T1000 (cell line): ENCODE measurements at regions not wholly inside any gene's neighbourhood (a gene's known extent, or its start where the extent isn't known, plus 50 kb on each side); places are given as distances from the start of the nearest gene placed in this dataset.

Experiments used
- DNase-seq: peaks from one replicate; lab custom pipeline; 2025; ENCODE audit warnings: mixed read lengths; lab: John Stamatoyannopoulos, UW

DNA sequence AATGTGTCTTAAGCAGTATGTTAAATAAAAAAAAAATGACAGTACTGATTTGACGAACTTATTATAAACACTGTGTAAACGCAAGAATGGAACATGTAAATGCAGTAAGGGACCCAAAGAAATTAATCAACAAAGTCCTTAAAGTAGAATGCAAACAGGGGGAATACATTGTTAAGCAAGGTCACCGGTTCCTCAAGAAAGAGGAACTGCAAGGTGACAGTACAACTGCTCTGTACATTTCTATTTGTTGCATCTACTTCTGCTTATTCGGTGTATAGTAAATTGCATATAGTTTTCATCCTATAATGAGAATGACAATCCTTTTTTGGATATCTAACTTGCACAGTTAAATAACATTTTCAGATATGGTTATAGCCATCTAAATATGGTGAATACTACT lies 387.0 kb upstream of the SEMA3D start:
- no peak for DNase-seq

DNA sequence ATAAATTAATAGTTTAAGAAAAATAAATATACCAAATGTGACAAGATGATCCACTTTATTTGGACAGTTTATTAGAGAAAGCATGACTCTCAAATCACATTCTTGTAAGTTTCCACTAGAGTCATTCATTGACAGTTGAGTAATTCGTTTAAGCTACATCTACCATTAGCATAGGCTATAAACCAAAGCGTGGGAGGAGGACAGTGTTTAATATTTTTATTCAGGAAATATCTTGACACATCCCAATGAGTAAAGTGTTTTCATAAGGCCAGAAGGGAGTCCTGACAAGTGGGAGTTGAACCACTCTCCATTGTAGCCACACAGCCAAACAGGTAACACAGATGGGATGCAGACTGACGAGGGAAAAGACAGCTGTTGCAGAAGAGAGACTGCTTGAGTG lies 386.5 kb upstream of the SEMA3D start:
- no peak for DNase-seq

DNA sequence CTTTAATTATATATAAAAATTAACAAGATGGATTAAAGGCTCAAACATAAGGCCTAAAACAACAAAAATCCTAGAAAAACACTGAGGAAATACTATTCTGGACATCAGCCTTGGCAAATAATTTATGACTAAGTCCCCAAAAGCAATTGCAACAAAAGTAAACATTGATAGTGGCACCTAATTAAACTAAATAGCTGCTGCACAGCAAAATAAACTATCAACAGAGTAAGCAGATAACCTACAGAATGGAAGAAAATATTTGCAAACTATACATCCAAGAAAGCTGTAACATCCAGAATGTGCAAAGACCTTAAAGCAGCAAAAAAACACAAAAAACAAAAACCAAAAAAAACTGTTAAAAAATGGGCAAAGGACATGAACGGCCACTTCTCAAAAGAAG lies 384.0 kb upstream of the SEMA3D start:
- DNase-seq = no peak

DNA sequence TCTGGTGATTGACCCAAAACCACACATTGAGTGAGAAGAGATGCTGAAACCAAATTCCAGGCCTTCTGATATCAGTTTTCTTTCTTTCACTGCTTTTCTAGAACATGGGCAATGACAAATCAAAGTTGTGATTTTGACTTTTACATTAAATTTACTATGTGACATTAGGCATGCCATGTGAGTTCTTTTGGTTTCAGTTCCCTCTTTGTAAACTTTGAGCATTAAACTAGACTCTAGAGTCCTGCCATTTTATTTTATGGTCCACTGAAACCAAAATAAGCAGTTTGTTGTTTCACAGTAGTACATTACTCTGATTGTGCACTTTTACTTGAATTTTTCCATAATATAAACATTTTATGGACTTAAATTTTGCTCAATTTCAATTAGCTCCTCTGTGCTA lies 381.1 kb upstream of the SEMA3D start:
- no peak for DNase-seq

DNA sequence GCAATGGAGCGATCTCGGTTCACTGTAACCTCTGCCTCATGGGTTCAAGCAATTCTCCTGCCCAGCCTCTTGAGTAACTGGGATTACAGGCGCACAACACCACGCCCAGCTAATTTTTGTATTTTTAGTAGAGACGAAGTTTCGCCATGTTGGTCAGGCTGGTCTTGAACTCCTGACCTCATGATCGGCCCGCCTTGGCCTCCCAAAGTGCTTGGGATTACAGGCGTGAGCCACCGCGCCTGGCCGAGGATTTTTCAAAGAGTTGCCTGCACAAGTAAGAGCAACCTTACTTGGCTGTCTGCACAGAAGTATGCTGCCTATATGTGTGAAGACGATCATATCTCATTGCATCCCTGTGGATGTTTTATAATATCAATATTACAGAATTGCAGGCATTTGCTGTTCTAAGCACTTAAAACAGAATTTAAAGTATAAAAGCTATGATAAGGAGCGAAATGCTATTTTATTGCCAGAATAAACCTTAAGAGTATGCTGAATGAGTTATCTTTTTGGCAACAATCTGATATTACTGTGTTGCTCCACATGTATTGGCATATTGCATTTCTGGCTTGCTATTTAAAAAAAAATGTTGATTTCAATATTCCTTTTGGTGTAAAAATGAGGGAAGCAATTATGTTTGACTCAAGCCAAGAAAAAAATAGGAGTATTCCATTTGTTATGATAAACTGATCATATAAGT lies 379.4 kb upstream of the SEMA3D start:
- DNase-seq = no peak

DNA sequence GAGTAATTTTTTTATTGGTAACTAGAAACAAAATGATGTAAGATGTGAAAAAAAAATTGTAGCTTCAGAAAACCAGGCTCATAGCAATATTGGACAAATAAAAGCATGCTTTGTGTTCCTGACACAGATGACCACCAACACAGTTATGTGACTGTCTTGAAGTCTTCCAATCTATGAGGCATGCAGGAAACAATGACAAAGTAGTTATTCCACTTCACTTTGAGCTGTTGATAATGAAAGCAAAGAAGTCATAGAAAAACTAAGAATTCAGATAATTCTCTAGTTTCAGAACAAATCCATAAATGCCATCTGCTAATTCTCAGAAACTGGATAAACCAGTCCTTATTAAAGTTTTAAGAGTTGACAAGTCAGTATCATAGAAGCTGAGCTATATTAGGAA lies 378.4 kb upstream of the SEMA3D start:
- no peak for DNase-seq

DNA sequence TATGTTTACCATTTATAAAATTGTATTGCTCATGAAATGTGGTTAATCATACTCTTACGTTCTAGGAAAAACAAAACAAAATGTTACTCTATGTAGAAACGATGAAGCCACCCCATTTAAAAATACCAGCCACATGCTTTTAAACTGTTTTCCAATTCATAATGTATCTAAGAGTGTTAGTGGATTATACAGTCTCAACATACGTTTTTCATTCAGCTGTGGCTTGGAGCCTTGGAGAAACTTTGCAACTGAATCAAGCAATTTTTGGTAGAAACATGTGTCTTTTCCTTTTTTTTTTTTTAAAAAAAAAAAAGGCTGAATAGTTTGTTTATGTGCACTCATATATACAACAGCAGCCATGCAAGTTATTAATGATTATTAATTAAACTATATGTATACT lies 378.0 kb upstream of the SEMA3D start:
- DNase-seq = no peak

DNA sequence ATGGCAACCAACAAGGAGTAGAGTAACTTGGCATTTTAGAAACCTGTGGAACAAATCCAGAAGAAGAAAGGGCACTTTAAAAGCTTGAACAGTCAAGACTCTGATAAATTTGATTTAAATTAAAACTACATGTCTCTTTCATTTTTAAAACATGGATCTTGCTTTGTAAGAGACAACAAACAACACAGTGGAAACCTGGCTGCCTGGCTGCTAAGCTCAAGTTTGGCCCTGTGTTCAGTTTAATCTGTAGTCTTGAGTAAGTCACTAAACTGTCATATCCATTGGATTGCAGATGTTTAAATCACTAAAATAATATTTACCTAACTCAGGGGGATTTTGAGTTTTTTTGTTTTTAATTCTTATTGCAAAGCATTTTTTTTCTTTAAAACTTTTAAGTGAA lies 374.9 kb upstream of the SEMA3D start:
- DNase-seq = no peak

DNA sequence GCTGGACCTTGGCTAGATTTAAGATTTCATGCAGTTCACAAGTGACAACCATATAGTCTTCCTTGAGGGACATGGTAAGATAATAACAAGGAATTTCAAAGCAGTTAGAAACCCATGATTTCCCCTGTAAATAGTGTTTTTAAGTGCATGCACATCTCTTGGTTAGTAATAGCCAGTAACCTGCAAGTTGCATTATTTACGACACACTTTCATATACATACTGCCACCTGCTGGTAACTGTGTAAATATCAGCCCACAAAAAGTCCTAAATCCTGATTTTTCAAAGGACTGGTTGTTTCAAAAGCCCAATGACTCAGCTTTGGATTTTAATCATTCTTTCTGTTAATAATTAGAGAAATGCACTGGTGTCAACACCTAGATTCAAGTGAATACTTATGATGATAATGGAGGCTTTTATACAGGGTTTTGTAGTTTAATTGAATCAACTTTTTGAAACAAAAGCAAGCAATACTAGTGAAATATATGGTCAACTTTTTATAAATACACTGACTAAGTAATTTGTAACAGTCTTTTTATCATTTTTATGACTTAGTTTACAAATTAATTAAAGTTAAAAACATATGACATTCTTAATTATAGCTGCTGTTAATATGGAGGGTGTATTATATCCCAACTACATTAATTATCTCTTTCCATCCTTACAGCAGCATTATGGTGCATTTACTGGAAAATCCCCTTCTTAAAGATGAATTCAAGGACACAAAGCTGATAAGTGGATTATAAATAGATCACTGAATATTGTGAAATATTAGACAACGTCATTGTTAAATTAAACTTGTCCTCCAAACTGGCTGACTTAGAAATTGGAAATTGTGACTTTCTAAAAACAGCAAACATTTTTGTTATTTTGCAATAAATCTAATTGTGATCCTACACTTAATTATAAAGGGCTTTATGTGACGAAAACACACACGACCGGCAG lies 367.7 kb upstream of the SEMA3D start:
- DNase-seq = no peak

DNA sequence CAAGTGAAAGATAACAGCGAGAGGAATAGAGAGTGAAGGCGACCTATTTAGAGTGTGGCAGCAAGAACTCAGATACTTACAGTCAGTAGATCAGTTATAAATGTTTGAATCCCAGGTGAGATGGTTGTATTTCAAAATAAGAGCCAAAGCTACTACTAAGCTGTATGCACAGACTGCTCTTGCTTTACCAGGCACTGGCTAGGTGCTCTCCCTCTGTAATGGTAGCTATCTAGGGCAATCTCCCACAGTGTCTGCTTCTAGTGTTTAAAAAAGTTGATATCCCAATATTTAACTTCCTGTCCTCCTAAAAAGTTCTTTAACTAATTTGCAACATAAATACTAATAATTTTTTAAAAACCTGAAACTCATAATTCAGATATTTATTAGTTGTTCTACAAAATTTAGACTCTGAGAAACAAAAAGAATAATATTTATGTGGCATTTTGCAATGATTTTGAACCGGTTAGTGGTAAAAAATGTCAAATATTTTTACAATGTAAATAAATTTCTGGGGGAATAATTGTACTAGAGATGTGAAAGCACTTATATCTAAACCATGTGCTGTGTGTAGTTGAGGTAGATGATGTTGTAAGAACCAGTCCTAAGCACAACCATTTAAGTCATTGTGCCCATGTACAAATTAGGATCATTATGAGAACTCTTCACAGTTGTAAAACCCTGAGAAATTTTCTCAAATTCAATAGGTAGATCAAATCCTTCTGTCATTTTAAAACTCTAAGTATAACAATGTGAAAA lies 349.3 kb upstream of the SEMA3D start:
- no peak for DNase-seq

DNA sequence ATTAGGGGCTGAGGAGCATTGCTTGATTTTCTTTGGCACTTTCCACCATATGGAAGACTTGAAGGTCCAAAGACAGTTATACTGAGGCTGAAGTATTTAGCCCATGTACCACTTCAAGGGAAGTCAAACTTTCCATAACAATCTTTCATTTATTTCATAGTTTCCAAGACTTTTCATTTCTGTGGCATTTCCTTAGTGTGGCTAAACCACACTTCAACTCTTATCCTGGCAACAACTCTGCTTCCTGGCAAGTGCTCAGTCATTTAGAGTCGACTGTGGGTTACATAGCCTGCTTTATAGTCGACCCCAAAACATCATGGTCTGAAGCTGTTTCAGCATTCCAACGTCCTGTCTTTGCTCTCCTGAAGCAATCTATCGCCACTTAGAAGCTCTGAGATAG lies 343.0 kb upstream of the SEMA3D start:
- DNase-seq = no peak

DNA sequence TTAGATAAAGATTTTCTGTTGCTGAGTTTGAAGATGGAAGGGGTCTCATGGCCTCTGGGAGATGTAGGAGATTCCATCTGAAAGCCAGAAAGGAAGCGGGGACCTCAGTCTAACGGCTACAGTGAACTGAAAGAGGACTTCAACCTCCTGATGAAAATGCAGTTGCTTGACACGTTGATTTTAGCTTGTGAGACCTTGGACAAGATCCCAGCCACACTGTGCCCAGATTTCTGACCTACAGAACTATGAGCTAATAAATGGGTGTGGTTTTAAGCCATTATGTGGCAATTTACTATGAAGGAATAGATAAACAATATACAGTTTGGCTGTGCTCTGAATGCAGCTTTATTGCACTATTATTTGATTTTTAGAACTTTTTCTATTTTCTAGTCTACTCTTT lies 342.3 kb upstream of the SEMA3D start:
- no peak for DNase-seq

DNA sequence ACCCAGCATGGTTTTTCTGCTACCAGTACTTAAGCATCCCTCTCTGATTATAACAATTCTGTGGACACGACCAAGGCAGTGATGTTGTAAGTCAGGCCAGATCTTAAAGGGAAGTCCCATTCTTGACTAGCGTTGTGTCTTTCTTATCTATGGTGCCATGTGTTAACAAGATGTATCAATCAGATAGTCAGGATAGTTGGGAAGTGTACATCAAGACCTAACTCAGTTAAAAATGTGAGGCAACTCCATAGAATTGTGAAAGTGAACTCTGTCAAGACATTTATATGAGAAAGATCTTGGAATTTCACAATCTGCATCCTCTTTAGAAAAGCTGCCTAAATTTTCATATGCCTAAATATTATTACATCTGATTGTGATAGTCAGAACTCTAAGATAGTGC lies 341.7 kb upstream of the SEMA3D start:
- no peak for DNase-seq

DNA sequence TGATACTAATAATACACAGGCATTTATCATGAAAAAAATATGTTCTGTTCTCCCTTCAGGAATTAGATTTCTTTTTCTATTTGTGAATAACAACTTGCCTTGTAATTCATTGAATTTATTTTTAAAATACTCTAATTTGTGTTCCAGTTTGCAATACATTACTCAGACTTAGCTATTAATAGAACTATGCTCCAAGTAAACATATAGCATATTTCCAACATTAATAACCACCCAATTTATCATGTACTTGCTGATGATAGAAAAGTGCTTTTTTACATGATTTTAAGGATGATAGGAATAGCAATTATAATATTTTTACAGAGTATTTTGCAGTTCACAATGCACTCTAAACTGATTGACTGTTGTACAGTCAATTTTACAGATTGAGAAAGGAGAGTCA lies 338.8 kb upstream of the SEMA3D start:
- DNase-seq = no peak

DNA sequence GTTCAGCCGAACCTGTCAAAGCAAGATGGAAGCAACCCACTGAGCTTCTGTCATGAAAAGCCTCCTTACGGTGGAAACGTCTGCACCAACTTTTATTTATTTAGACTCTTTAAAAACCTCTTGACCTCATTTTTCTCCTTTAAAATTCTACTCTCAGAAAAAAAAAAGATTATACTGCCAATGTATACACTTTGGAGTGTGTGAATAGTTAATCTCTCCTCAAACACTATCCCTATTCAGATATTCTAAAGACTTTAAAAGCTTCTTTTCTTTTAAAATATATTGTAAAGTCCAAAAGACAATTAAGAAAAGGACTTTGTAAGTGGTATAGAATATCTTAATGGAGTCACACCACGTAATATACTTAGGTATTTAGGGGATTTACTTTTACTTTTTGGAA lies 335.2 kb upstream of the SEMA3D start:
- DNase-seq = no peak

DNA sequence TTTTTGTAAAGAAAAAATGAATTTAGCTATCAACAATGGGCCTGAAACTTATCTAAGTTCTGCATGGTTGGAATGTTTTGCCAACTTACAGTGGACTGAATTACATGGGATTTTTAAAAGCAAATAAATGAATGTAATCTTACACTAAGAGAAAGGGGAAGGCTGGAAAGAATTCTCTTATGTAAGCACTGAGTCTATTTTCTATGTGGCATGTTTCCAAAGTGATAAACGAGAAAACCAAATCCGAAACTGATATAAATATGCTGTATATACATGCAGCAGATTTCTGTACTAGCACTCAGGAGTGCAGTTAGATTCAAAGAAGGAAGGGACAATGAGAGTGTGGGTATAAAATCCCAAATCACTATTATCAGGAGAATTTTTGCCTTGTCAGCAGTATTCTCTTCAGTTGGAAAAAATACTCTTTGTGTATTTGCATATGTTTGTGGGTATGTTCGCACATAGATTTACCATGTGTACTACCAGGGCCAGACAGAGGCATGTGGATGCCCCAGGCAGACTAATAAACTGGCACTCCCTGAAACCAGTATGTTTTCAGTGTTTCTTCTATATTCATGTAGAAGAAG lies 334.3 kb upstream of the SEMA3D start:
- no peak for DNase-seq

DNA sequence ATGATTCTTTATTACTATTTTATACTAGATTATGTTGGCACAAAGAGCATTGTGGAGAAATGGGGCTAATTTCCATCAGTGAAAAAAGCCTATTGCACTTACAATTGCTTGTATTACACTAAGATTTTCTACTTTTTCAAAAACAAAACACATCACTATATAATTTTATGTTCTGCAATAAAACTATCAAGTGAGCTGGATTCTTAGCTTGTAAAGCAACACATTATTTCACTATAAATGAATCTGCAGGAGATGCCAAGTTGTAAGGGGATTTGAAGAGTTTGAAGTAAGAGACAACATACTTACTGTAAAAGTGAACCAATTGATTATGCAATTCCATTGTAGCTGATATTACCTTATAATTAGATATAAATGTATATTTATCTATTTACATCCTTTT lies 333.3 kb upstream of the SEMA3D start:
- DNase-seq = no peak

DNA sequence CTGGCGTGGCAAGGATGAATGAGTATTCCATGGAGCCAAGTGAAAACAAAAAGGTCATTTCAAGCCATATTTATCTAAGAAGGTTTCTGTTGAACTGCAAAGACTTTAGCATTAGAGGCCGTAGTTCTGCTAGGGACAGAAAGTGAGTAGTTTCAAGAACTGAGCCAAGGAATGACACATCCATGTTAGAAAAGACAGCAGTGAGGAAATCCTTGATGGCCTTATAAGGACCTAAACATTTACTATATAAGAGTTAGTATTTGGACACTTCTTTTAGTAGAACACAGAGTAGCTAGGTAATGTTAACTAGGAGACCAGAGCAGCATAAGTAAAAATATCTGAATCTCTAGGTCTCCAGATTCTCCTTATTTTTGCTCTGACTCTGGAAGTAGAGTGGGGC lies 329.8 kb upstream of the SEMA3D start:
- DNase-seq = no peak

DNA sequence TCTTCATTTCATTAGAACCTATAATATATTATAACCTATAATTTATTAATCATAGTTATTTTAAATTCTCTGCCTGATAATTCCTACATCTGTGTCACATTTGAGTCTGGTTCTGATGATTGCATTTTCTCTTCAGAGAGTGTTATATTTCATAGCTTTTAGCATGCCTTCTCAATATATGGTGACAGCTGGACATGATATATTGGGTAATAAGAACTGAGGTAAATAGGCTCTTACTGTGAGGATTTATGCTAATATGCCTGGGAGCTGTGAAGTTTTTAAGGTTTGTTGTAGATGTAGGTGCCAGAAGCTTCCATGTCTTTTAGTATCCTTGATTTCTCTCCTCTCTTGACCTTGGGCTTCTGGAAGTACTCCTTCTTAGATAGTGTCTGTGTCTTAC lies 325.9 kb upstream of the SEMA3D start:
- DNase-seq = no peak

DNA sequence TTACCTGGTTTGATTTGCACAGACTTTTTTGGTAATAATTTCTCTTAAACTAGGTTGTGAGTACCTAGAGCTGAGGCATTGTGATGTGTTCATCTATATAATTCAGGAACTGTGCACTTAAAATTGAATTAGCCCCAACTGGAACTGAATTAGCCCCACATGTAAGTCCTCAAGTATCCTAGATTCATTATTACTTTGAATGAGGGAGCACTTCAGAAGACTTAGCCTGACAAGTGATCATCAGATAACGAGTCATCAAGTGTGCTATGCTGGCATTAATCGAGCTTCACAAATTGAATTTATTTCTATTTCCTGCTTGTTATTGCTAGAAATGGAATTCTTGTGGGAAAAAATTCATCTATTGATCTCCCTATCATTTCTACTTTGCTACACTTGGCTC lies 323.4 kb upstream of the SEMA3D start:
- no peak for DNase-seq

DNA sequence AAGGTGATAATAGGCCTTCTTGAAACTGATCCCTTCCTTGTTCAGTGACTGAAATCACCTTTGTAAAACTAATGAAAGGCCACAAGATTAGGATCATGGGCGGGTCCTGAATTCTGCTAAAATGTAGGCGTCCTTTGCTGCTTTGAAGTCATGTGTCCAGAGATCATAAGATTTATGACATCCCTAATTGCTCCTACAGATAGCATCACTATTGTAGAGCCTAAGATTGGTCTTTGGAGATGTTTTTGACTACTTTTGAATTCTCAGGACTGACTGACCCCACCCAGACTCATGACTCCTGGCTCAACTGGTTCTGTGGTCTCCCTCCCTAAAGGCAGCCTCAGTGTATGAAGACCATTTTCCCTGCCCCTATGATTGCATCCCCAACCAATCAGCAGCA lies 322.6 kb upstream of the SEMA3D start:
- DNase-seq = no peak

DNA sequence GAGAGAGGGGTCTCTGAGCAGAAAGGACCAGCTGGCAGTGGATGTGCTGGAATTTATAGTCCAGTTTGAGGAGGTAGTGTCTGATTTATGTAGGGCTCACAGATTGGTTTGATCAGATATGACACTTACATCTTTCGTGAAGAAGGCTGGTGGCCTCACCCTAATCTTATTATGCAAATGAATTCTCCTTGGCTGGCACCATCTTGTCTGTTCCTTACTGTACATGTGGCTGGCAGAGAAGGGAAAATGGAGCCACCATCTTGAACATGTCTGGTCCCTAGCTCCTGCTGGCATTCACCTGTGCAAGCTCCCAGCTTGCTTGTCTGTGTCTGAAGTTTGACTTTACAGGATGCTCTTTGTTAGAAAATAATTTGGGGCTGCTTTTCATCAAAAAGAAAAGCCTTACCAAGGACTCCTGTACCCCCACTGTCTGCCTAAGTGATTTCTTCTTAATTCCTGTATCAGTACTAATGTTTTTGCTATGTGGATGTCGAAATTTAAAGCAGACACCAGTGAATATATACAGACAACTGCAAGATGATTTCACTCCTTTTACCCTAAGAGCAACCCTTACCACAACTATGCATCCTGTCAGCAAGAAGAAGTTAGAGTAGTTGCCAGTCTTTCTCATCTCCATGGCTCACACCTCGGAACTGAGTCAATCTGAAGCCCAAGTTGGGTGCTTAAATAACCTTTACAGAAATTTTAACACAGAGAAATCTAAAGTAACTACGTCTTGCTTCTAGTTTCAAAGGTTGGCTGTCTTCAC lies 322.0 kb upstream of the SEMA3D start:
- DNase-seq = no peak
